ENCODE measurements at regions not wholly inside any gene's neighbourhood (a gene's known extent, or its start where the extent isn't known, plus 50 kb on each side); places are given as distances from the start of the nearest gene placed in this dataset.

DNA sequence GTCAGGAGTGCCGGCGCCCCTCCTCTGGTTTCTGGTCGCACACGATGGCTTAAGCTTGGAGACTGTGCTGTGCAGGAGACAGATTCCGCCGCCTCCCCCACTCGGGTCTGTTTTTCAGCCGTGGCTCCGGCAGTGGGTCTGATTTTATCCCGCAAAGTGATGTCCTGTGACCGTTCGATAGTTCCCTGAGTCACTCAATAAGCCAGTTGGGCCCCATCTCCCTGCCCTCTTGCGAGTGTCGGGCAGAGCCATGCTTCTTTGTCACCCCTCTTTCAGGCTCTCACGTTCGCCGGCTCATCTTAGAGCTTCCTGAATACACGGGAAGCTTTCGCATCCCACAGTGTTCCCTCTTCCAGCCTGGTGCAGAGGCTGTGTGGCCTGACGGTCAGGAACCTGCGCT is 127.8 kb upstream of the RFLNA start:
- no peaks in the 10 kb centered on the region for H3K9me1 ChIP-seq (ENCODE audit: control insufficient read depth, insufficient read depth, low read length)
- no peak overlapping the region for H3K4me3 ChIP-seq
- no peak overlapping the region; the same call in 1 of the 2 replicates for H3K4me2 ChIP-seq (ENCODE audit: insufficient read depth, low read length)
- no peak overlapping the region for H2AFZ ChIP-seq (ENCODE audit: low read depth, low read length)
- DNase-seq (ENCODE audit: extremely low read depth in 1 of 4, low spot score in 3 of 4) (no peak), FAIRE-seq (no peak), ATAC-seq (no peak)
- H3K9me3 ChIP-seq (replicated peaks; ENCODE audit: control insufficient read depth, insufficient read depth, low read depth, low read length), result peaks cover 5% of the 10 kb centered on the region; the same call in 1 of the 2 replicates
- ChIA-PET CTCF (ENCODE audit: low intra/inter-chr PET ratio) (no interaction called here), POLR2A (interaction anchor here (0.6 kb wide), 1 partner anchor 213 kb away, joined by 3 read pairs; no protein-coding TSS in a partner anchor)
- H3K27me3 ChIP-seq (ENCODE audit: control insufficient read depth in 2 of 2, insufficient read depth in 2 of 2, low read length in 2 of 2), result peaks cover 3 to 12% of the 10 kb centered on the region in 2 experiments; a peak in 3 of 5 replicates
- peaks cover 0 to 6% of the 10 kb centered on the region in 2 experiments; a peak in 2 of 5 replicates for H3K4me1 ChIP-seq (replicated peaks in 1 of 2; ENCODE audit: control insufficient read depth in 2 of 2, insufficient read depth in 2 of 2, low read length in 2 of 2)
- no peak overlapping the region for H3K9ac ChIP-seq (ENCODE audit: insufficient read depth in 1 of 2, low read depth in 2 of 2, low read length in 2 of 2)
- no peaks in the 10 kb centered on the region for H4K20me1 ChIP-seq (replicated peaks; ENCODE audit: control insufficient read depth, insufficient read depth, low read length)
- no peaks in the 10 kb centered on the region for H3K36me3 ChIP-seq (ENCODE audit: control insufficient read depth, insufficient read depth, low read length)
- in situ Hi-C loops (cut with MboI), result no loop called here
- intact Hi-C loops (cut with micrococcal nuclease), result loop anchor here (10.0 kb wide), 2 partner anchors 112 to 138 kb away; no protein-coding TSS in a partner anchor
- no TSS peak for BruUV-seq (replicated peaks)
- TF ChIP-seq KAT8 (IDR thresholded peaks at IDR 0.05; ENCODE audit: low read depth) (no peak), TCFL5 (CRISPR knock-in tag; conservative IDR thresholded peaks at IDR 0.05) (no peak), KDM5B (IDR thresholded peaks at IDR 0.05; ENCODE audit: insufficient replicate concordance, low read depth, low read length) (no peak), PRPF4 (IDR thresholded peaks at IDR 0.05; ENCODE audit: insufficient read depth, low read depth, low read length, poor library complexity, severe bottlenecking) (no peak), GMEB1 (CRISPR knock-in tag; IDR thresholded peaks at IDR 0.05) (no peak), ZFX (CRISPR knock-in tag; IDR thresholded peaks at IDR 0.05) (no peak), THRAP3 (IDR thresholded peaks at IDR 0.05; ENCODE audit: borderline replicate concordance) (no peak), SMARCA5 (IDR thresholded peaks at IDR 0.05) (no peak), ZFPM2 (CRISPR knock-in tag; IDR thresholded peaks at IDR 0.05) (no peak), CHD2 (IDR thresholded peaks at IDR 0.05; ENCODE audit: low read depth, low read length) (no peak), GATAD2A (IDR thresholded peaks at IDR 0.05) (no peak), ZNF12 (CRISPR knock-in tag; IDR thresholded peaks at IDR 0.05) (no peak), ZKSCAN8 (CRISPR knock-in tag; IDR thresholded peaks at IDR 0.05) (no peak), ERF (CRISPR knock-in tag; IDR thresholded peaks at IDR 0.05) (no peak), DACH1 (IDR thresholded peaks at IDR 0.05; ENCODE audit: partially characterized antibody) (no peak), ZNF384 (IDR thresholded peaks at IDR 0.05; ENCODE audit: low read depth, low read length) (no peak), KLF1 (tag; IDR thresholded peaks at IDR 0.05) (no peak), KHSRP (IDR thresholded peaks at IDR 0.05) (no peak)
- TF ChIP-seq, protein P1, sequence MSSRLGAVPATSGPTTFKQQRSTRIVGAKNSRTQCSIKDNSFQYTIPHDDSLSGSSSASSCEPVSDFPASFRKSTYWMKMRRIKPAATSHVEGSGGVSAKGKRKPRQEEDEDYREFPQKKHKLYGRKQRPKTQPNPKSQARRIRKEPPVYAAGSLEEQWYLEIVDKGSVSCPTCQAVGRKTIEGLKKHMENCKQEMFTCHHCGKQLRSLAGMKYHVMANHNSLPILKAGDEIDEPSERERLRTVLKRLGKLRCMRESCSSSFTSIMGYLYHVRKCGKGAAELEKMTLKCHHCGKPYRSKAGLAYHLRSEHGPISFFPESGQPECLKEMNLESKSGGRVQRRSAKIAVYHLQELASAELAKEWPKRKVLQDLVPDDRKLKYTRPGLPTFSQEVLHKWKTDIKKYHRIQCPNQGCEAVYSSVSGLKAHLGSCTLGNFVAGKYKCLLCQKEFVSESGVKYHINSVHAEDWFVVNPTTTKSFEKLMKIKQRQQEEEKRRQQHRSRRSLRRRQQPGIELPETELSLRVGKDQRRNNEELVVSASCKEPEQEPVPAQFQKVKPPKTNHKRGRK (tag; IDR thresholded peaks at IDR 0.05), result no peak
- 10% methylated on average over 21 of the region's 21 CpGs for WGBS (ENCODE audit: insufficient coverage, low coverage, missing lambda C conversion rate)
- H3K27ac ChIP-seq (ENCODE audit: extremely low read depth, low read depth, low read length), result no peak overlapping the region
- no peaks in the 10 kb centered on the region for H3K79me2 ChIP-seq (ENCODE audit: control insufficient read depth, insufficient read depth, low read length)
